Prostate gland (tissue), 2 donors: ENCODE measurements at regions not wholly inside any gene's neighbourhood (a gene's known extent, or its start where the extent isn't known, plus 50 kb on each side); places are given as distances from the start of the nearest gene placed in this dataset.

ENCODE experiments used
- POLR2A ChIP-seq: fragments of 450-650 bp; IDR thresholded peaks from one replicate; pipeline ENCODE4 v1.6.1; 2016; ENCODE audit warnings: antibody characterized with exemption, mild to moderate bottlenecking
- POLR2AphosphoS5 ChIP-seq: sonication (generic); formaldehyde crosslinking; IDR thresholded peaks from one replicate; pipeline ENCODE4 v1.6.1; 2017; ENCODE audit warnings: antibody characterized with exemption
- TF ChIP-seq, protein P1 (sequence below), 4 experiments: fragments of 200-600 bp in 2 of 4; fragments of 450-650 bp in 2 of 4; sonication (generic) in 2 of 4; IDR thresholded peaks; 1 replicate in 3 of 4; 2 replicates in 1 of 4; pipeline ENCODE4 v1.5.1; 2016 to 2019; ENCODE audit warnings: antibody characterized with exemption in 4 of 4, mild to moderate bottlenecking in 2 of 4, moderate library complexity in 2 of 4

DNA sequence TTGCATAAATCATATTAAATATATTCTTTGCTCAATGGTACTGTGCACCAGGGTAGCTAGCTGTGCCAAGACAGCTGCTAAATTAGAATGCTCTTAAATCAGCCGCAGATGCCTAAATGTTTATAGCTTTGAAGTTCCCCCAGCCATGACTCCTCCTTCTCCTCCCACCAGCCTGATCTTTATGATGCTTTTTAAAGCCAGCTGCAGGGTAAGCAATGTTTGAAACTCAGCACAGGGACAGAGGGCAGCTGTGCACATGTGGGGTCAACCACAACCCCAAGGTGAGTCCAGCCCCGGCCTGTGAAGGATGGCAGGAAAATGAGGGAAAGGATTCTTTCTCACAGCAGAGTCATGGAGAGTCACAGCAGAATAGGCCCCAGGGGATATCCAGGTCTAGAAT lies 635.7 kb downstream of the UQCRFS1 start:
- TF ChIP-seq, protein P1, sequence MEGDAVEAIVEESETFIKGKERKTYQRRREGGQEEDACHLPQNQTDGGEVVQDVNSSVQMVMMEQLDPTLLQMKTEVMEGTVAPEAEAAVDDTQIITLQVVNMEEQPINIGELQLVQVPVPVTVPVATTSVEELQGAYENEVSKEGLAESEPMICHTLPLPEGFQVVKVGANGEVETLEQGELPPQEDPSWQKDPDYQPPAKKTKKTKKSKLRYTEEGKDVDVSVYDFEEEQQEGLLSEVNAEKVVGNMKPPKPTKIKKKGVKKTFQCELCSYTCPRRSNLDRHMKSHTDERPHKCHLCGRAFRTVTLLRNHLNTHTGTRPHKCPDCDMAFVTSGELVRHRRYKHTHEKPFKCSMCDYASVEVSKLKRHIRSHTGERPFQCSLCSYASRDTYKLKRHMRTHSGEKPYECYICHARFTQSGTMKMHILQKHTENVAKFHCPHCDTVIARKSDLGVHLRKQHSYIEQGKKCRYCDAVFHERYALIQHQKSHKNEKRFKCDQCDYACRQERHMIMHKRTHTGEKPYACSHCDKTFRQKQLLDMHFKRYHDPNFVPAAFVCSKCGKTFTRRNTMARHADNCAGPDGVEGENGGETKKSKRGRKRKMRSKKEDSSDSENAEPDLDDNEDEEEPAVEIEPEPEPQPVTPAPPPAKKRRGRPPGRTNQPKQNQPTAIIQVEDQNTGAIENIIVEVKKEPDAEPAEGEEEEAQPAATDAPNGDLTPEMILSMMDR (IDR thresholded peaks at IDR 0.05), result no peak
- TF ChIP-seq POLR2A, result no peak
- TF ChIP-seq POLR2AphosphoS5, result no peak
